ENCODE measurements at regions not wholly inside any gene's neighbourhood (a gene's known extent, or its start where the extent isn't known, plus 50 kb on each side); places are given as distances from the start of the nearest gene placed in this dataset.
"Not testable (repeated sequence)": the region's sequence is repeated elsewhere in the genome, so short reads cannot be mapped to it uniquely, and the experiment has no call there.

- no peak for DNase-seq
Measured at GRCh38 chr10:31192475-31192874, 126.5 kb upstream of the ZEB1 start.

GRCh38 chr10:31194986-31195385, 124.0 kb upstream of the ZEB1 start:
- no peak for DNase-seq

- DNase-seq = no peak
Measured at GRCh38 chr10:31197886-31198285, 121.1 kb upstream of the ZEB1 start.

DNA sequence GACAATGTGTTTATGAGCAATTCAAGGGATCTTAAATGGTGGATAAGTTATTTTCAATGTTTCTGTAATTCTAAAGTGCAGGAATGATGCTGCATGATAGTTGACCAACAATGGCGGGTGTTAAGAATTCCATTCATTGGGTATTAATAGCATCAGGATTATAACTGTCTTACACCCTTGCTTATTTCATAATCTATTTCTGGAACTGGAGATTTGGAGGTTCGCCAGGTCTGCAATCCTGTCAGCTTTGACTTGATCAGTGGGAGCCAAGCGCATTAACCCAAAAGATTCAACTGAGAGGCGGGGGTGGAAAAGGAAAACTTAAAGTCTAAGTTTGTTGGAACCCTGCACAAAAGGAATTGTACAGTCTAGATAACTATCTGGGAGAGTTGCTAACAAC, 114.9 kb upstream of the ZEB1 start:
- no peak for DNase-seq

- DNase-seq = no peak
Measured at GRCh38 chr10:31207636-31208035, 111.4 kb upstream of the ZEB1 start.

- DNase-seq = no peak
Measured at GRCh38 chr10:31209478-31209877, 109.5 kb upstream of the ZEB1 start.

DNA sequence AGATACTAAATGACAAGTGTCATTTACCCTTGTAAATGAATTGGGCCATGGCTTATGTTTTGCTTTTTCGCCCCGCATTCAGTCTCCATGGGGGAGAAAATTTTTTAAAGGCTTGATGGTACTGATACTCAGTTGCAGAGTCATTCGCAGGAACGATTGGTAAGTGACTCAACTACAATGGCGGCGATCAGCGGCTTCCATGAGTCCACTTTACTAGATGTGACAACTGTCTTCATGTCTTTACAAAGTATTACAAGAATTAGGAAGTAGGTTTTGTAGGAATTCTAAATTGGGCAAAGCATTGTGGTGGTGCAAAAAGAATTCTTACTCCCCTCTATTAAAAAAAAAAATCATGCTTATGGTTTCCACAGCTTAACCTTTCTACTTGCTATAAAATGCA, 108.8 kb upstream of the ZEB1 start:
- DNase-seq = no peak

DNA sequence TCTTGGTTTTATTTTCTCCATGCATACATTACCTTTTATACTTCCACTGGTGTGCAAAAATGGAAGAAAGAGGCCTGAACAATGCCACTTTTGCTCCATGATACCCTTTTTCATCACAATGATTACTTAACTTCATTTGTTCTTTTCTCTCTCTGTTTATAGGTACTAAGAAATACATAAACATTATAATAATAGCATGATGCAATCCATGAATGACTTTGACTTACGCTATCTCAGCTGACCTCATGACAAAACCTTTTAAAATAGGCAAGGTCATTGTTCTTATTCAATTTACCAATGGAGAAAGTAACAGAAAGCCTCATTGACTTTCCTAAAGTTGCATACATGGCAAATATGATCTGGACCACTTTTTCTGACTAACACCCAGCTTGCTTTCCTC, 105.1 kb upstream of the ZEB1 start:
- DNase-seq = no peak

- DNase-seq = no peak
Measured at GRCh38 chr10:31215052-31215451, 104.0 kb upstream of the ZEB1 start.

GRCh38 chr10:31219306-31219705, 99.7 kb upstream of the ZEB1 start:
- no peak for DNase-seq

GRCh38 chr10:31228780-31229179, 90.2 kb upstream of the ZEB1 start:
- not testable (repeated sequence) for DNase-seq

DNA sequence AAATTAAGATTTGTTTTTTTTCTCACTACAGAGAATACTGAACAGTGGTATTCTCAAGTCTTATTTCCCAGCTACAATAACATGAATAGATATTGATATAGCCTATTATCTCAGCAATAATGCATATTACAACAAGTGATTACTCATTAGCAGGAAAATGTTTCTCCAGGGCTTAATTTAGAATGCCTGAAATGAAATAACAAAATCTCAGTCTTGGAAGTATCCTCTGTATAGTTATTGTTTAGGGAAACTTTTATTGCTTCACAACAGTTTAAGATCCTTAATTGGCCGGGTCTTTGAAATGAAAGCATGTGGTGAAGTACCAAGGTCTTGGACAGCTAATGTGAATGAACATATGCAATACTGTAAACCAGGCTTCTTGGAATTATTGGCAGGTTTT, 79.1 kb upstream of the ZEB1 start:
- DNase-seq = no peak

GRCh38 chr10:31242902-31243301, 76.1 kb upstream of the ZEB1 start:
- DNase-seq = peak; percentile 66

DNA sequence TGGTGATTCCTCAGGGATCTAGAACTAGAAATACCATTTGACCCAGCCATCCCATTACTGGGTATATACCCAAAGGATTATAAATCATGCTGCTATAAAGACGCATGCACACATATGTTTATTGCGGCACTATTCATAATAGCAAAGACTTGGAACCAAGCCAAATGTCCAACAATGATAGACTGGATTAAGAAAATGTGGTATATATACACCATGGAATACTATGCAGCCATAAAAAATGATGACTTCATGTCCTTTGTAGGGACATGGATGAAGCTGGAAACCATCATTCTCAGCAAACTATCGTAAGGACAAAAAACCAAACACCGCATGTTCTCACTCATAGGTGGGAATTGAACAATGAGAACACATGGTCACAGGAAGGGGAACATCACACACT, 67.9 kb upstream of the ZEB1 start:
- DNase-seq = not testable (repeated sequence)

- DNase-seq = no peak
Measured at GRCh38 chr10:31253237-31253636, 65.8 kb upstream of the ZEB1 start.

DNA sequence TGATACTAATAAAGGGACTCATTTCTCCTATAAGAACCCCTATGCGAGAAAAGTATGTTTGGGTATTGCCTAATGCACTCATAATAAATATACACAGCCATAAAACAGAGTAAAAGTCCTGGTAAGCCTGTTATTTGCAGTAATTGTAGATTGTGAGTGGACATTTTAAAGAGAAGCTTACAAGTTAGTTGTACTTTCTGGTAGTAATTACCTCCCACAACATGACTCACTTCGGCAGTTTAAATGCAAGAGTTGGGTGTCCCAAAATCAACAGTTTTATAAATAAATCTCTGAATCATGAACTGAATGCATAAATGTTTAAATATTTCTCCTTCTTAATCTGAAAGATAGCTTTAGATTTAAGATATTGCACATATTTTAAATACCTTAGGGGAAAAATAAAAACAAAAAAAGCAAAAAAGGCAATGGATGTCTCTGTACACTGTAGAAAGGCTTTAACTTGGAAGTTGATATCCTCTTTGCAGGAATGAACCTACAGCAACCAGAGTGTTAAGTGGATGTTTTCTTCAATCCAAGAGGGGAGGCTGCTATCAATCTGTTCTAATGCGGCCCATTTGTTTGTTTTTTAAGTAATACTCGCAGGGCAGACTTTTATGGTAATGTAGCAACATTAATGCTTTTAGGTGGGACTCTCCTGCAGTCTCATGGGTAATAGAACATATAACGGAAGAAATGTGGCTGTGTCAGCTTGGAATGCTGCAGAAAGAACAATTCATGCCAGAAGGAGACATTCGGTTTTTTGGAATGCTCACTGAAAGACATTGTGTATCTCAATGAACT, 57.3 kb upstream of the ZEB1 start:
- DNase-seq = no peak

DNA sequence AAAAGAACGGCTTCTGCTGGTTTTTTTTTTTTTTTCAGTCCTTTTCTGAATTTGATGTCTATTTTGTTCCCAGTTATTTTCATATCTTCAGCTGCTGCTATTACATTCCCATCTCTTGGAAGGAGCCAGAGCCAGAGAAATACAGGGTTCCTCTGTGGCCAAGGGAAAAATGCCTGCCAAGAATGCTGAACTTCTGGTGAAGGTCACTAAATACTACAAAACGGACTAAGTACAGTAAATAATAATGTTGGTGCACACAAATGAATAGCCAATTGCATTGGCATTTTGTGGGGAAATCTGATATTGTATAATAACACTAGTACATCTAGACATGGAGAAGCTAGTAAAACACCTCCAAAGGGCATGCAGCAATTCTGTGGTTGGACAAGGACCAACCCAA, 56.3 kb upstream of the ZEB1 start:
- DNase-seq = no peak

GRCh38 chr10:31263903-31264302, 55.1 kb upstream of the ZEB1 start:
- DNase-seq = no peak

DNA sequence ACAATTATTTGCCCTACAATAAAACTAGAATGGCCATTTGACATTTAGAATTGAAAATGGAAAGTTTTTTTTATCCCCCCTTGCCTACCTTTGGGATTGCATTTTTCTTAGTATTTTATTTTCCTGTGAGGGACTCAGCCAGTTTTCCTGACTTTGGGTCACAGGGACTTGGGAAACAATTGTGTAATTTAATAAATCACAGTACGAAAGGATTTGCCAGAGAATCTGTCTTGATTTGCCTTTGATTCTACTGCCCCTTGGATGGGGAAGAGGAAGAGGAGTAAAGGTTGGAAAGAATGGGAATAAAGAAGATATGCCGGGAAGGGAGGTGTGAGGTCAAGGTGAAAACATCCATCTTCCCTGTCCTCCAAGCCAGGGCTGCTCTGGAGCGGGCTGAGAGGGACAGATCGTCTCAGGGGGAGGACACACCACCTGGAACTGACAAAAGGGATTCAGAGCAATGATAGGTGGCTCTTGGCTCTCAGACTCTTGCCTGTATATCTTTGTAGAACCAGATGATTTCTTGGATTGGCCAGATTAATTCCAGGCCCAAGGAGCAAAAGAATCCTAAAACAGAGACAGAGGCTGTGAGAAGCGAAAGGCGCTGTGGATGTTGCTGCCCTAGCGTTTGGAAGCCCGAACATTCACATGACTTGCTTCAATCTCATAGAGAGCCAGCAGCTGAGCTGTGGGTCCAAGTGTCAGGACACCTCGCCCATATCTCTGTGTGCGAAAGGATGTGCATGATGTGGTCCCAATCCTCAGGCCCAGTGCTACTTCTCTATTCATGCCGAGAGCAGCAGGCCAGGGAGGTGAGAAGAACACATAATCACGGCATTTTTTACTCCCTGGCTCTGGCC, 50.3 kb upstream of the ZEB1 start:
- DNase-seq = no peak

All from activated naive CD4-positive, alpha-beta T cell treated with anti-CD3 and anti-CD28 coated beads, Interleukin-2, amount 50 U/mL, for 16 hours (primary cell).